ENCODE measurements at regions not wholly inside any gene's neighbourhood (a gene's known extent, or its start where the extent isn't known, plus 50 kb on each side); places are given as distances from the start of the nearest gene placed in this dataset.

DNA sequence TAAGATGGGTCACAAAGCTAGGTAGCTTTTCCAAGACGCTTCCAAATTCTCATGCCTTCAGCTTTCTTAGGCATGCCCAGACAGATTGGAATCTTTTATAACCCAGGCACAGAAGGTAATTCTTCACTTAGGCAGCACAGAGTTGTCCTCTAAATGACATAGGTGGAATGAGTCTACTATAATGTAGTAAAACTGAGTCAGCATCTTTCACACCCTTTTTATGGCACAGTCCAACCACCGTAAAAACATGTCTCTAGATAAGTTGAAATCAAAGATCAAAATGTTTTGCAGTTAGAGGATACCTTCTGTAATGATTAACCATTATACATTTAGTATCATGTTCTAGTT is 128.4 kb upstream of the FAT1 start:
- H3K4me3 ChIP-seq = no peak overlapping the region
- WGBS, 2 donors = 86 to 88% methylated on average over 2 of the region's 2 CpGs
- H3K27ac ChIP-seq (ENCODE audit: low read depth in 1 of 2, low read length in 1 of 2) = no peak overlapping the region
- H3K9ac ChIP-seq (ENCODE audit: insufficient read depth in 1 of 2, low read length in 2 of 2) = no peak overlapping the region
- no peaks in the 10 kb centered on the region for H3K4me1 ChIP-seq (ENCODE audit: control insufficient read depth in 5 of 5, insufficient read depth in 5 of 5, low read length in 5 of 5)
- H3K9me3 ChIP-seq (ENCODE audit: control insufficient read depth in 4 of 4, insufficient read depth in 3 of 4, low read length in 3 of 4) = peaks cover 0 to 5% (median 2%) of the 10 kb centered on the region in 4 donors
- no peaks in the 10 kb centered on the region for H3K36me3 ChIP-seq (ENCODE audit: control insufficient read depth in 4 of 4, insufficient read depth in 4 of 4, low read length in 4 of 4)
- DNase-seq = no peak
- no peak for ATAC-seq (ENCODE audit: insufficient read depth, low FRiP score)
- TF ChIP-seq, protein P1, sequence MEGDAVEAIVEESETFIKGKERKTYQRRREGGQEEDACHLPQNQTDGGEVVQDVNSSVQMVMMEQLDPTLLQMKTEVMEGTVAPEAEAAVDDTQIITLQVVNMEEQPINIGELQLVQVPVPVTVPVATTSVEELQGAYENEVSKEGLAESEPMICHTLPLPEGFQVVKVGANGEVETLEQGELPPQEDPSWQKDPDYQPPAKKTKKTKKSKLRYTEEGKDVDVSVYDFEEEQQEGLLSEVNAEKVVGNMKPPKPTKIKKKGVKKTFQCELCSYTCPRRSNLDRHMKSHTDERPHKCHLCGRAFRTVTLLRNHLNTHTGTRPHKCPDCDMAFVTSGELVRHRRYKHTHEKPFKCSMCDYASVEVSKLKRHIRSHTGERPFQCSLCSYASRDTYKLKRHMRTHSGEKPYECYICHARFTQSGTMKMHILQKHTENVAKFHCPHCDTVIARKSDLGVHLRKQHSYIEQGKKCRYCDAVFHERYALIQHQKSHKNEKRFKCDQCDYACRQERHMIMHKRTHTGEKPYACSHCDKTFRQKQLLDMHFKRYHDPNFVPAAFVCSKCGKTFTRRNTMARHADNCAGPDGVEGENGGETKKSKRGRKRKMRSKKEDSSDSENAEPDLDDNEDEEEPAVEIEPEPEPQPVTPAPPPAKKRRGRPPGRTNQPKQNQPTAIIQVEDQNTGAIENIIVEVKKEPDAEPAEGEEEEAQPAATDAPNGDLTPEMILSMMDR (IDR thresholded peaks at IDR 0.05; ENCODE audit: control extremely low read depth, extremely low read depth) = no peak
- no peaks in the 10 kb centered on the region for H3K27me3 ChIP-seq (ENCODE audit: control insufficient read depth in 3 of 3, insufficient read depth in 3 of 3, low read length in 2 of 3)

DNA sequence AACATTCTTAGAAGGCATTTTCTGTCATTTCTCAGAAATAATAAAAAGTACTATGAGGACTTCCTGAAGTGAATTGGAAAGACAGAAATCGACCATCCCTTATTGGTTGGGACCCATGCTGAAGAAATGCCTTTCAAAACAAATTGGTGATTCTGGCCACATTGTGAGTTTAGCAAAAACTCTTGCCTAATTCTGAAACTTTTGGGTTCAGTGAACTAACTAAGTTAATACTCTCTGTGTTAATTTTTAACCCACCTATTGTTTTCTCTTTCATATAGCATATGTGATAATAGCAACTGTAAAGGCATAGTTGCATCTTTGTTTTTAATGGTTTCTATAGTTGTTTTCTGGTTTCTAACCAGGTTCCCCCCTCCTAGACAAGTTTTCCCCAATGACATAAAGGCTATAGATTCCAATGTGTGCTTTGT is 129.3 kb upstream of the FAT1 start:
- H3K9ac ChIP-seq (ENCODE audit: insufficient read depth in 1 of 2, low read length in 2 of 2) = no peak overlapping the region
- no peak for DNase-seq
- H3K36me3 ChIP-seq (ENCODE audit: control insufficient read depth in 4 of 4, insufficient read depth in 4 of 4, low read length in 4 of 4) = no peaks in the 10 kb centered on the region

DNA sequence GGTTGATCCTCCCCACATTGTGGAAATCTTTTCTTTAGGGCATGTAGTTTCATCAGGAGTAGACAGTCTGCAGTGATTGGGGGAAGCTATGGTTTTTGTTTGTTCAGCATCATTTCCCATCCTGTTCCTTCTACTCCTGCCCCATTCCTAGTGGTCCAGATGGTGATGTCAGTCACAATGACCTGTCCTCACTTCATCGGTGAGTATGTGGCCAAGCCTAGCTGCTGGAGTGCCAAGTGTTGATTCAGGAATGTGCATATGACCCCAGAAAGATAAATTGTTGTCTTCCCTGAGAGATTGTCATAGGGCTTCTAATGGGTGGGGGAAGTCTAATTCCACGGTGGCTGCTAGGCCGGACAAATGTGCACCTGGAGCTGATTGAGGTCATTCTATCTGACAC is 130.6 kb upstream of the FAT1 start:
- H3K27me3 ChIP-seq (ENCODE audit: control insufficient read depth in 3 of 3, insufficient read depth in 3 of 3, low read length in 2 of 3) = no peaks in the 10 kb centered on the region
- no peak overlapping the region for H3K27ac ChIP-seq (ENCODE audit: low read depth in 1 of 2, low read length in 1 of 2)
- no peaks in the 10 kb centered on the region for H3K4me1 ChIP-seq (ENCODE audit: control insufficient read depth in 5 of 5, insufficient read depth in 5 of 5, low read length in 5 of 5)
- ATAC-seq (ENCODE audit: insufficient read depth, low FRiP score) (no peak), DNase-seq (no peak)
- H3K9me3 ChIP-seq (ENCODE audit: control insufficient read depth in 4 of 4, insufficient read depth in 3 of 4, low read length in 3 of 4) = peaks cover 0 to 5% (median 2%) of the 10 kb centered on the region in 4 donors
- H3K9ac ChIP-seq (ENCODE audit: insufficient read depth in 1 of 2, low read length in 2 of 2) = no peak overlapping the region
- WGBS, 2 donors = 77 to 79% methylated on average over 3 of the region's 3 CpGs
- TF ChIP-seq, protein P1 (IDR thresholded peaks at IDR 0.05; ENCODE audit: control extremely low read depth, extremely low read depth) = no peak
- H3K36me3 ChIP-seq (ENCODE audit: control insufficient read depth in 4 of 4, insufficient read depth in 4 of 4, low read length in 4 of 4) = no peaks in the 10 kb centered on the region
- no peak overlapping the region for H3K4me3 ChIP-seq

More for the DNA sequence above, 129.3 kb upstream of the FAT1 start:
- Histone ChIP-seq H3K27ac (ENCODE audit: low read depth in 1 of 2, low read length in 1 of 2) (no peak overlapping the region), H3K4me3 (no peak overlapping the region), H3K27me3 (ENCODE audit: control insufficient read depth in 3 of 3, insufficient read depth in 3 of 3, low read length in 2 of 3) (no peaks in the 10 kb centered on the region), H3K9me3 (ENCODE audit: control insufficient read depth in 4 of 4, insufficient read depth in 3 of 4, low read length in 3 of 4) (peaks cover 0 to 5% (median 2%) of the 10 kb centered on the region in 4 donors), H3K4me1 (ENCODE audit: control insufficient read depth in 5 of 5, insufficient read depth in 5 of 5, low read length in 5 of 5) (no peaks in the 10 kb centered on the region)
- ATAC-seq (ENCODE audit: insufficient read depth, low FRiP score) = no peak
- WGBS, 2 donors = 56 to 65% methylated on average over 1 of the region's 1 CpG
- TF ChIP-seq, protein P1 (IDR thresholded peaks at IDR 0.05; ENCODE audit: control extremely low read depth, extremely low read depth) = no peak

DNA sequence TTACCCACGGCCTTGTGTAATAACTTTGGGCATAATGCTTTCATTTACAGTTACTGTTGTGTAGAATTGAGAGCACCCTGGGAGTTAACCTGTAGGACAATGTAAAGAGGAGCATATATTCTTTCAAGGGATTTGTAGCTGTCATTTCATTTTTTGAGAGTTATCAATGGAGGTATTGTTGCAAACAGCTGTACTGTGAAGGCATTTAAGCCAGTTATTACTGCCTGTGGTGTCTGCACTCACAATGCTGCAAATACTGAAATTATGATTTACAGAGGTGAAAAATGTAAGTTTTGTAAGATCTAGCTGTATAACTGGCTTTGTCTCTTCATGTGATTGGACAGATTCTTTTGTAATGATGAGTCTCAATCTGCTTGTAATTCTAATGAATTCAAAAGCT is 131.5 kb upstream of the FAT1 start:
- H3K4me3 ChIP-seq = no peak overlapping the region
- H3K27ac ChIP-seq (ENCODE audit: low read depth in 1 of 2, low read length in 1 of 2) = no peak overlapping the region
- peaks cover 0 to 5% (median 2%) of the 10 kb centered on the region in 4 donors for H3K9me3 ChIP-seq (ENCODE audit: control insufficient read depth in 4 of 4, insufficient read depth in 3 of 4, low read length in 3 of 4)
- TF ChIP-seq, protein P1 (IDR thresholded peaks at IDR 0.05; ENCODE audit: control extremely low read depth, extremely low read depth) = no peak
- 93 to 97% methylated on average over 1 of the region's 1 CpG for whole genome bisulfite sequencing, 2 donors
- no peaks in the 10 kb centered on the region for H3K4me1 ChIP-seq (ENCODE audit: control insufficient read depth in 5 of 5, insufficient read depth in 5 of 5, low read length in 5 of 5)
- H3K27me3 ChIP-seq (ENCODE audit: control insufficient read depth in 3 of 3, insufficient read depth in 3 of 3, low read length in 2 of 3) = no peaks in the 10 kb centered on the region
- no peak overlapping the region for H3K9ac ChIP-seq (ENCODE audit: insufficient read depth in 1 of 2, low read length in 2 of 2)
- H3K36me3 ChIP-seq (ENCODE audit: control insufficient read depth in 4 of 4, insufficient read depth in 4 of 4, low read length in 4 of 4) = no peaks in the 10 kb centered on the region
- DNase-seq (no peak), ATAC-seq (ENCODE audit: insufficient read depth, low FRiP score) (no peak)
